ENCODE measurements at regions not wholly inside any gene's neighbourhood (a gene's known extent, or its start where the extent isn't known, plus 50 kb on each side); places are given as distances from the start of the nearest gene placed in this dataset.

DNA sequence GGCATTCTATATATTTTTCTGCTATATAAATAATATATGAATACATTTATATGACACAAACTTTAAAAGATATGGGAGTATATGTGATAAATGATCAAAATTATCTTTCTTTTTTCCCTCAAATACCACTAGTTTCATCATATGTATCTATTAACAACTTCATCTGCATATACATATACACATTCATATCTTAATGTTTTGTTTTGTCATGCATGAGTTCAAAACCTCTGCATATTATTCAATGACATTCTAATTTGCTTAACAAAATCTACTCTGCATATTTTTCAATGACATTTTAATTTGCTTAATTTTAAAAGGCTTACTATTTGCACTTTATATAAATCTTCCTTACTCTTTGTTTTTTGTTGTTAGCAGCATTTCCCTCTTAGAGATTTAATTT is 276.2 kb downstream of the PIK3C3 start:
- TF ChIP-seq NFIC (IDR thresholded peaks at IDR 0.05; ENCODE audit: borderline replicate concordance): no peak
- no peak for TF ChIP-seq EZH2phosphoT487 (IDR thresholded peaks at IDR 0.05; ENCODE audit: borderline replicate concordance, low read depth)
- TF ChIP-seq RXRA (IDR thresholded peaks at IDR 0.05; ENCODE audit: borderline replicate concordance, low read depth): no peak
- no peak for TF ChIP-seq ZBTB33 (IDR thresholded peaks at IDR 0.05; ENCODE audit: borderline replicate concordance, low read depth)
- TF ChIP-seq YY1 (IDR thresholded peaks at IDR 0.05; ENCODE audit: low read depth): no peak
- TF ChIP-seq SMC3 (IDR thresholded peaks at IDR 0.05; ENCODE audit: low read depth, low read length): no peak
- no peak for TF ChIP-seq CTCF (IDR thresholded peaks at IDR 0.05)
- TF ChIP-seq SIN3A (IDR thresholded peaks at IDR 0.05; ENCODE audit: borderline replicate concordance, low read depth, low read length): no peak
- no peak for TF ChIP-seq REST (IDR thresholded peaks at IDR 0.05; ENCODE audit: low read depth, low read length)
- TF ChIP-seq TAF1 (IDR thresholded peaks at IDR 0.05; ENCODE audit: borderline replicate concordance, low read depth, low read length): no peak
- TF ChIP-seq POLR2AphosphoS5 (IDR thresholded peaks at IDR 0.05; ENCODE audit: low read depth, low read length): no peak
- no peak for TF ChIP-seq GATA2 (CRISPR knock-in tag; IDR thresholded peaks at IDR 0.05)
- no peak for TF ChIP-seq EP300 (IDR thresholded peaks at IDR 0.05; ENCODE audit: borderline replicate concordance in 1 of 2, low read depth in 1 of 2, low read length in 1 of 2)
- no peak for TF ChIP-seq MEF2A (IDR thresholded peaks at IDR 0.05; ENCODE audit: borderline replicate concordance, low read depth)
